Liver (tissue), 8 donors: ENCODE measurements at regions not wholly inside any gene's neighbourhood (a gene's known extent, or its start where the extent isn't known, plus 50 kb on each side); places are given as distances from the start of the nearest gene placed in this dataset.

Source experiments
- DNase-seq: peaks from one replicate; pipeline ENCODE4 v3.0.0-alpha.2; 2017; ENCODE audit warnings: low spot score
- H3K27ac ChIP-seq, 2 donors: one replicate each; pipeline ENCODE4 v1.7.0; 2013; ENCODE audit warnings: inconsistent platforms in 2 of 2, low read length in 2 of 2, control low read depth in 1 of 2, low read depth in 1 of 2, mild to moderate bottlenecking in 1 of 2
- H3K27me3 ChIP-seq, 4 donors: one replicate each; pipeline versions ENCODE4 v1.6.1 to v1.7.0; 2013; ENCODE audit warnings: low read length in 3 of 4, inconsistent platforms in 1 of 4, mild to moderate bottlenecking in 1 of 4, moderate library complexity in 1 of 4; ENCODE audit not compliant: control insufficient read depth in 4 of 4, insufficient read depth in 4 of 4
- H3K36me3 ChIP-seq, 4 donors: one replicate each; pipeline versions ENCODE4 v1.6.1 to v1.7.0; 2013; ENCODE audit warnings: low read length in 3 of 4, mild to moderate bottlenecking in 3 of 4, low read depth in 1 of 4, moderate library complexity in 1 of 4; ENCODE audit not compliant: control insufficient read depth in 4 of 4, insufficient read depth in 3 of 4
- H3K4me1 ChIP-seq, 4 donors: one replicate each; pipeline versions ENCODE4 v1.6.1 to v1.7.0; 2013; ENCODE audit warnings: low read length in 3 of 4, mild to moderate bottlenecking in 3 of 4, moderate library complexity in 1 of 4; ENCODE audit not compliant: control insufficient read depth in 4 of 4, insufficient read depth in 4 of 4
- H3K4me3 ChIP-seq, 3 donors: one replicate each; pipeline versions ENCODE4 v1.6.1 to v1.7.0; 2013; ENCODE audit warnings: low read length in 3 of 3, control low read depth in 1 of 3, low read depth in 1 of 3, mild to moderate bottlenecking in 1 of 3
- H3K9ac ChIP-seq, 2 donors: one replicate each; pipeline ENCODE4 v1.7.0; 2013; ENCODE audit warnings: low read length in 2 of 2, mild to moderate bottlenecking in 2 of 2, moderate library complexity in 2 of 2, control low read depth in 1 of 2, low read depth in 1 of 2
- H3K9me3 ChIP-seq, 4 donors: one replicate each; pipeline versions ENCODE4 v1.6.1 to v1.7.0; 2013; ENCODE audit warnings: low read length in 3 of 4; ENCODE audit not compliant: control insufficient read depth in 4 of 4
- ATF3 ChIP-seq: IDR thresholded peaks from 2 replicates; pipeline ENCODE4 v1.6.1; 2016; ENCODE audit warnings: antibody characterized with exemption
- CTCF ChIP-seq: fragments of 150-350 bp; IDR thresholded peaks from 2 replicates; pipeline ENCODE4 v1.5.1; 2017; ENCODE audit warnings: improper control_type of control experiment, low read depth, low read length; ENCODE audit not compliant: missing input control
- EGR1 ChIP-seq, 2 donors: IDR thresholded peaks; 2 replicates each; pipeline ENCODE4 v1.6.1; 2016 to 2018; ENCODE audit warnings: antibody characterized with exemption in 2 of 2, low read depth in 2 of 2
- FOXA1 ChIP-seq: IDR thresholded peaks from 2 replicates; pipeline ENCODE4 v1.6.1; 2016; ENCODE audit warnings: antibody characterized with exemption
- FOXA2 ChIP-seq: IDR thresholded peaks from 2 replicates; pipeline ENCODE4 v1.6.1; 2016; ENCODE audit warnings: antibody characterized with exemption
- GABPA ChIP-seq, 2 donors: IDR thresholded peaks in 1 of 2; conservative IDR thresholded peaks in 1 of 2; 2 replicates each; pipeline ENCODE4 v1.6.1; 2016; ENCODE audit warnings: antibody characterized with exemption in 2 of 2, mild to moderate bottlenecking in 1 of 2, moderate library complexity in 1 of 2
- HNF4A ChIP-seq, 2 donors: conservative IDR thresholded peaks; 2 replicates each; pipeline ENCODE4 v1.6.1; 2016; ENCODE audit warnings: antibody characterized with exemption in 2 of 2, mild to moderate bottlenecking in 2 of 2
- HNF4G ChIP-seq: IDR thresholded peaks from 2 replicates; pipeline ENCODE4 v1.6.1; 2016; ENCODE audit warnings: antibody characterized with exemption
- JUND ChIP-seq, 2 donors: IDR thresholded peaks; 2 replicates each; pipeline ENCODE4 v1.6.1; 2016; ENCODE audit warnings: antibody characterized with exemption in 2 of 2
- MAX ChIP-seq: IDR thresholded peaks from 2 replicates; pipeline ENCODE4 v1.6.1; 2016; ENCODE audit warnings: antibody characterized with exemption
- NR2F2 ChIP-seq: IDR thresholded peaks from 2 replicates; pipeline ENCODE4 v1.6.1; 2016; ENCODE audit warnings: antibody characterized with exemption
- RAD21 ChIP-seq, 2 donors: IDR thresholded peaks; 2 replicates each; pipeline ENCODE4 v1.6.1; 2016; ENCODE audit warnings: antibody characterized with exemption in 2 of 2, mild to moderate bottlenecking in 2 of 2
- REST ChIP-seq: IDR thresholded peaks from 2 replicates; pipeline ENCODE4 v1.6.1; 2016; ENCODE audit warnings: antibody characterized with exemption, mild to moderate bottlenecking
- RXRA ChIP-seq, 2 donors: IDR thresholded peaks; 2 replicates each; pipeline ENCODE4 v1.6.1; 2017 to 2018; ENCODE audit warnings: antibody characterized with exemption in 2 of 2, mild to moderate bottlenecking in 1 of 2
- SP1 ChIP-seq: IDR thresholded peaks from 2 replicates; pipeline ENCODE4 v1.6.1; 2018; ENCODE audit warnings: antibody characterized with exemption, mild to moderate bottlenecking
- TAF1 ChIP-seq: conservative IDR thresholded peaks from 2 replicates; pipeline ENCODE4 v1.6.1; 2016; ENCODE audit warnings: antibody characterized with exemption, mild to moderate bottlenecking
- YY1 ChIP-seq: IDR thresholded peaks from 2 replicates; pipeline ENCODE4 v1.6.1; 2016; ENCODE audit warnings: antibody characterized with exemption, mild to moderate bottlenecking
- ZBTB33 ChIP-seq: IDR thresholded peaks from 2 replicates; pipeline ENCODE4 v1.6.1; 2016; ENCODE audit warnings: antibody characterized with exemption
- WGBS: extraction: QIAGEN DNeasy Blood & Tissue Kit; methylation state at CpG from one replicate; pipeline ENCODE4 v1.1.7; 2013; 5-methylcytosine and 5-hydroxymethylcytosine counted together
- donor health status: healthy.
- donor health status: healthy.
- donor health status: healthy.
- donor health status: healthy.
- donor health status: healthy.

GRCh38 chr13:106985481-106985880, 417.5 kb upstream of the ARGLU1 start:
- no peak overlapping the region for H3K27ac ChIP-seq
- TF ChIP-seq RAD21 (IDR thresholded peaks at IDR 0.05) (no peak), REST (no peak), RXRA (IDR thresholded peaks at IDR 0.05) (no peak), GABPA (IDR thresholded peaks at IDR 0.05 in 1 of 2, conservative IDR thresholded peaks at IDR 0.05 in 1 of 2) (no peak)
- no peaks in the 10 kb centered on the region for H3K36me3 ChIP-seq

GRCh38 chr13:106981051-106981450, 413.1 kb upstream of the ARGLU1 start:
- no peak overlapping the region for H3K27ac ChIP-seq
- DNase-seq, result no peak
- WGBS, result 89% methylated on average over 2 of the region's 2 CpGs
- H3K36me3 ChIP-seq, result no peaks in the 10 kb centered on the region
- H3K4me1 ChIP-seq, result peaks cover 0 to 3% (median 0%) of the 10 kb centered on the region in 4 donors
- H3K27me3 ChIP-seq, result no peaks in the 10 kb centered on the region
- H3K9me3 ChIP-seq, result no peaks in the 10 kb centered on the region
- no peak for TF ChIP-seq GABPA (IDR thresholded peaks at IDR 0.05 in 1 of 2, conservative IDR thresholded peaks at IDR 0.05 in 1 of 2)
- TF ChIP-seq ZBTB33, result no peak
- no peak for TF ChIP-seq YY1
- no peak for TF ChIP-seq RXRA (IDR thresholded peaks at IDR 0.05)
- TF ChIP-seq TAF1, result no peak
- no peak for TF ChIP-seq NR2F2
- TF ChIP-seq HNF4G, result no peak
- no peak for TF ChIP-seq FOXA2
- no peak for TF ChIP-seq ATF3
- TF ChIP-seq HNF4A (conservative IDR thresholded peaks at IDR 0.05), result no peak
- TF ChIP-seq JUND (IDR thresholded peaks at IDR 0.05), result no peak
- TF ChIP-seq CTCF, result no peak
- TF ChIP-seq MAX, result no peak
- TF ChIP-seq REST, result no peak
- no peak for TF ChIP-seq FOXA1
- TF ChIP-seq EGR1 (IDR thresholded peaks at IDR 0.05; ENCODE audit: low read depth in 2 of 2), result no peak
- no peak for TF ChIP-seq RAD21 (IDR thresholded peaks at IDR 0.05)
- no peak for TF ChIP-seq SP1
- H3K9ac ChIP-seq, result no peak overlapping the region
- no peak overlapping the region for H3K4me3 ChIP-seq

More at GRCh38 chr13:106985481-106985880, 417.5 kb upstream of the ARGLU1 start:
- DNase-seq, result no peak
- H3K27me3 ChIP-seq, result no peaks in the 10 kb centered on the region
- H3K4me1 ChIP-seq, result peaks cover 0 to 12% (median 8%) of the 10 kb centered on the region in 4 donors
- 89% methylated on average over 3 of the region's 3 CpGs for WGBS
- H3K9ac ChIP-seq, result no peak overlapping the region
- no peaks in the 10 kb centered on the region for H3K9me3 ChIP-seq
- no peak overlapping the region for H3K4me3 ChIP-seq
